ENCODE measurements at regions not wholly inside any gene's neighbourhood (a gene's known extent, or its start where the extent isn't known, plus 50 kb on each side); places are given as distances from the start of the nearest gene placed in this dataset.
A peak's percentile ranks its signal among the peaks of the same experiment; 100 is the strongest.

DNA sequence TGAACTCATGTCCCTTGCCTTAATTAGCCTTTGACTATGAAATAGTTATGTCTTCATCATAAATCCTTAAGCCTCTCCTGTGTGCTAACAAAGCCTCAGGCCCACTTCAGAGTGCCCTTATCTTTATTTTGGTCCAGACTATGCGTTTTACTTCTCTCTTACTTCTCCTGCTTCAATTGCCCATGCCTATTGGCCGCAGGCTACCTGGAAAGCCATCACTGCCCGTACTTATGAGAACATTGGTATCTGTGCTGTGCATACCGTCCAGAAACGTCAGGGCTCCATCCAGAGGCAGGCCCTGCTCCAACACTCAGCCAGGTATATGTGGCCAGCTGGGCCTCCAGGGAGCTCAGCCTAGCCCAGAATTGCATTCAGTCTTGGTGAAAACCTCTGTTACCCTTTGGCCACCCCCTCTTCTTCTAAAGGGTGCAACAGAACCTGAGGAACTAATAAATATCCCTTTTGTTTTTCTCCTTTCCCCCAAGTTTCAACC is 212.4 kb upstream of the MTPN start:
- H2BK15ac ChIP-seq (ENCODE audit: low read length): no peak overlapping the region
- WGBS, 2 experiments (ENCODE audit: extremely low coverage in 1 of 2, insufficient coverage in 1 of 2, insufficient read length in 1 of 2, insufficient replicate concordance in 2 of 2, low coverage in 1 of 2, low lambda C conversion rate in 2 of 2, missing lambda C conversion rate in 1 of 2): 86% methylated on average over 5 of the region's 5 CpGs; no CpG with 5 or more reads in 1 of the 2 experiments
- no peak overlapping the region for H3K56ac ChIP-seq (replicated peaks; ENCODE audit: insufficient read length, low read depth, low read length)
- no peak overlapping the region for H2BK120ac ChIP-seq (replicated peaks; ENCODE audit: low read depth, low read length)
- ChIA-PET POLR2A (ENCODE audit: partially characterized antibody) (no interaction called here), CTCF (ENCODE audit: partially characterized antibody) (interaction anchor here (0.7 kb wide), 1 partner anchor 12 kb away, joined by 4 read pairs; no protein-coding TSS in a partner anchor)
- no peaks in the 10 kb centered on the region for H3K79me2 ChIP-seq (ENCODE audit: control insufficient read depth in 1 of 2, insufficient read depth in 2 of 2, low read length in 2 of 2)
- H4K5ac ChIP-seq (ENCODE audit: insufficient read length, low read depth, low read length): no peak overlapping the region
- no peak overlapping the region for H3K4me3 ChIP-seq (ENCODE audit: extremely low read depth in 1 of 4, insufficient read depth in 2 of 4, low read depth in 3 of 4, low read length in 4 of 4)
- no peak overlapping the region for H3K4me2 ChIP-seq (ENCODE audit: insufficient read depth in 1 of 2, low read depth in 2 of 2, low read length in 2 of 2)
- no peak overlapping the region for H4K91ac ChIP-seq (replicated peaks; ENCODE audit: insufficient read length, low read length)
- no peaks in the 10 kb centered on the region for H3K23me2 ChIP-seq (ENCODE audit: low read depth, low read length)
- TF ChIP-seq GTF2F1 (IDR thresholded peaks at IDR 0.05; ENCODE audit: borderline replicate concordance, low read depth, low read length): no peak
- TF ChIP-seq RAD21 (IDR thresholded peaks at IDR 0.05 in 1 of 2, conservative IDR thresholded peaks at IDR 0.05 in 1 of 2; ENCODE audit: low read depth in 2 of 2, low read length in 2 of 2): peak in 1 of 2 experiments; percentile 24; a peak in 1 of 4 replicates
- TF ChIP-seq TEAD4 (IDR thresholded peaks at IDR 0.05; ENCODE audit: low read depth, low read length): no peak
- TF ChIP-seq ATF2 (IDR thresholded peaks at IDR 0.05; ENCODE audit: low read length): no peak
- TF ChIP-seq MAFK (IDR thresholded peaks at IDR 0.05; ENCODE audit: low read depth, low read length): no peak
- no peak for TF ChIP-seq CEBPB (IDR thresholded peaks at IDR 0.05; ENCODE audit: low read depth, low read length)
- 0 out of 4 replicates have a peak, but pooled peaks of 1 of the 3 experiments have one; percentile 4 for TF ChIP-seq CTCF (IDR thresholded peaks at IDR 0.05; ENCODE audit: control extremely low read depth in 1 of 3, insufficient read depth in 1 of 3, low read depth in 1 of 3, low read length in 3 of 3)
- TF ChIP-seq BACH1 (IDR thresholded peaks at IDR 0.05; ENCODE audit: low read length): no peak
- H3K27me3 ChIP-seq (replicated peaks in 1 of 4; ENCODE audit: control insufficient read depth in 3 of 4, extremely low read depth in 1 of 4, insufficient read depth in 3 of 4, low read length in 3 of 4): no peaks in the 10 kb centered on the region
- H3K14ac ChIP-seq (ENCODE audit: insufficient read length): no peak overlapping the region
- no peak overlapping the region for H2BK5ac ChIP-seq (ENCODE audit: low read depth, low read length)
- DNase-seq (ENCODE audit: low read depth in 1 of 2, low spot score in 2 of 2): no peak
- no peak overlapping the region for H3K4ac ChIP-seq (replicated peaks; ENCODE audit: insufficient read length, low read depth, low read length)
- no peak overlapping the region for H2BK20ac ChIP-seq (ENCODE audit: low read length)
- no peak overlapping the region for H2AK5ac ChIP-seq (ENCODE audit: low read depth, low read length)
- peak overlapping the region; percentile 10; the same call in 1 of the 2 replicates for H2AFZ ChIP-seq (ENCODE audit: low read length)
- H3K23ac ChIP-seq (ENCODE audit: insufficient read length): no peak overlapping the region
- H3K4me1 ChIP-seq (replicated peaks in 1 of 4; ENCODE audit: control insufficient read depth in 3 of 4, insufficient read depth in 4 of 4, low read length in 3 of 4): no peaks in the 10 kb centered on the region; a peak in 1 of 7 replicates
- H4K20me1 ChIP-seq (replicated peaks in 1 of 2; ENCODE audit: control insufficient read depth in 1 of 2, insufficient read depth in 2 of 2, low read length in 2 of 2): no peaks in the 10 kb centered on the region
- no peak overlapping the region for H3K18ac ChIP-seq (ENCODE audit: extremely low read depth, low read length)
- H3K79me1 ChIP-seq (ENCODE audit: low read depth, low read length): no peaks in the 10 kb centered on the region
- no peak overlapping the region for H3K27ac ChIP-seq (ENCODE audit: low read depth, low read length)
- no peak overlapping the region for H2BK12ac ChIP-seq (ENCODE audit: low read depth, low read length)
- H3K9me3 ChIP-seq (ENCODE audit: insufficient read depth in 2 of 2, low read depth in 1 of 2, low read length in 1 of 2): no peaks in the 10 kb centered on the region
- H3K36me3 ChIP-seq (ENCODE audit: control insufficient read depth in 2 of 4, insufficient read depth in 4 of 4, low read length in 3 of 4): no peaks in the 10 kb centered on the region
- no peak for FAIRE-seq
- no peak overlapping the region for H3K9ac ChIP-seq (replicated peaks in 1 of 4; ENCODE audit: extremely low read depth in 1 of 4, low read depth in 3 of 4, low read length in 3 of 4)
- no peak overlapping the region for H4K8ac ChIP-seq (ENCODE audit: extremely low read depth, insufficient read depth, low read length)
